ENCODE measurements at regions not wholly inside any gene's neighbourhood (a gene's known extent, or its start where the extent isn't known, plus 50 kb on each side); places are given as distances from the start of the nearest gene placed in this dataset.
"Not testable (repeated sequence)": the region's sequence is repeated elsewhere in the genome, so short reads cannot be mapped to it uniquely, and the experiment has no call there.

DNA sequence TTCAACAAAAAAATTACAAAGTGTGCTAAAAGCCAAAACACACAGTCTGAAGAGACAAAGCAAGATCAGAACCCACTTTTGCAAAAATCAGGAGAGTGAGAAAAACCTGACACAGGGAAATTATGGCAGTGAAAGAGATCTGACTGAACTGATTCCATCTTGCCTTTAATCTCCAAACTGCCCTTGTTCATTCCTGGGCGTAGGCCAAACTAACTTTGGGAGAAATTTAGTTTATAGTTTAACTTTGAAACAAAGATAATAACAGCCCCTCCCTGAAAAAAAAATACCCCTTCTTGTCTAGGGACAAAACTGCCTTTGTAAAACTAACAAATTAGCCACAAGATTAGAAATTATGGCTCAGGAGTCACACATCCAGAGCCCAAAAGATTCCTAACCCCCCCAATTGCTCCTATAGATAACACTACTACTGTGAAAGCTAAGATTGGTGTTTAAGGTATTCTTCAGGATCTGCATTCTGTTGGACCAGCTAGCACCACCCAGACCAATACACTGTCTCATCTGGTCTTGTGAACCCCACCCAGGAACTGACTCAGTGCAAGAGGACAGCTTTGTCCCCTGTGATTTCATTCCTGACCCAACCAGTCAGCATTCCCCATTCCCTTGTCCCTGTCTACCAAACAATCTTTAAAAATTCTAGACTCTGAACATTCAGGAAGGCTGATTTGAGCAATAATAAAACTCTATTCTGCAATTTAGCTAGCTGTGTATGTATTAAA lies 226.1 kb upstream of the SH3BP4 start:
- no peak for DNase-seq (ENCODE audit: low read depth)

GRCh38 chr2:234724850-234725249 lies 227.0 kb upstream of the SH3BP4 start:
- no peak for DNase-seq (ENCODE audit: low read depth)

DNA sequence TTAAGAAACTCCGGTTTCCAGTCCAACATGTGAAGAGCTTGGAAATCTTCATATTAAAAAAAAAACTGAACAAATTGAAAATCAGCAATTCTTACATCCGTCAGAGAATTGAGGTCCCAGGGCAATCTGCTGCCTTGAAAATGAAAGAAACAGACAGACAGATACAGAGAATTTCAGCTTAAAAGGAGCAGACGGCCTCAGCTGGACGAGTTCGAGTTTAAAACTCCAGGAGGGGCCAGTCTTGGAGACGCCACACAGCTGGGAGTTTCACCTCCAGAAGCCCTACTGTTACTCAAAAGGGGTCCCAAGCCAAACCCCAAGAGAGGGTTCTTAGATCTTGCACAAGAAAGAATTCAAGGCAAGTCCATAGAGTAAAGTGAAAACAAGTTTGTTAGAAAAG lies 226.5 kb upstream of the ARL4C start:
- no peak for DNase-seq (ENCODE audit: low read depth)

DNA sequence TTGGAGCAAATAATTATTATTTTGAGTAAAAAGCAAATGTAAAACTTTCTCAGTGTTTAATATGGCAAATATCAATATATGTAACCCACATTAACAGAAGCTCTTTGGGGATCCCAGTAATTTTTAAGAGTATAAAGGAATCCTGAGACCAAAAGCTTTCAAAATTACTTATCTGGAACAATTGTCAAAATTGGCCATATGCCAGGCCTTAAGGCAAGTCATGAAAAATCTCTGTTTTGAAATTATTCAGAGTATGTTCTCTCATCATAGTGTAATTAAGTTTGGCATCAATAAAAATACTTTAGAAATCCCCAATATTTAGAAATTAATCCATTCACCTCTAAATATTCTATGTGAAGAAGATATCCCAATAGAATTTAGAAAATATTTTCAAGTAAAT lies 225.3 kb upstream of the ARL4C start:
- DNase-seq (ENCODE audit: low read depth): peak; percentile 14

DNA sequence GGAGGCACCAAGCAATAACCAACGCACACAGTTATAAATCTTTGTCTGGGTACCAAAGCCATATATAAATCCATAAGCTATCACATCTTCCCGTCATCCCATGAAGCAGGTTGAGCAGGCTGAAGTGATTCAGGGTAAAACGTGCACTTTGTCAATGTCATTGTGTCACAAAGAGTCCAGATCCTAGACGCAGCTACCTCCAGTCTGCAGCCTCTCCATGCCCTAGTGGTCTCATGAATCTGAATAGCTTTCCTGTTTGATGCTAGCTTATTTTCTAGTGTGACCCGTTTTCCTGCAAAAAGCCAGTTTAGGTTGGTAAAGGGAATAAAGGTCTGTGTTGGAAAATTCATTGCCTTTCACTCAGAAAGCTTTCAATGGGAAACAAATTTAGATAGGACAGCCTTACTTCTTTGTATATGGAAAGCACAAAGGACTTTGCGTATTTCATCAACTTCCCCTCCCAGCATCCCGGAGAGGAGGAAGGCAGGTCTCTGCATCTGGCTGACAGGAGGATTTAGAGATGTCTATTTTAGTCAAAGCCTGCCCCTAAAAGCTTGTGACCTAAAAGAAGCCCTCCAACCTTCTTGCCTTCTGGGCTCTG lies 222.3 kb upstream of the ARL4C start:
- DNase-seq (ENCODE audit: low read depth): no peak

DNA sequence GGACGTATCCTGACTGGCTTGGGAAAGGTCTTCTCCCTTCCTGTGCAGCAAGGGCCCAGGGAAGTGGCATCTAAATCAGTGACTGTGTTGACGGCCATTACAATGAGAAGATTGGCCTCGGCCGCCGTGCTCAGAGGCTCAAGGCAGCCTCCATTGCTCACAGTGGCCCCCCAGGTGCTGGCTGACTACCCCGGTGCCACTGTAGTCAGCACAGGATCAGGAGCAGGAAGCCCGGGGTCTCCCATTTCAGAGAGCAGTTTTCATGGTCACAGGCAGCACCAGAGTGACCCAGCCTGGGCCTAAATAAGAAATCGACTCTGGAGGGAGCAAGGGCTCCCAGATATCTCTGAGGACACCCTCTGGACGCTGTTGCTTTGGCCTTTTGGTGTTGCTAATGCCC lies 219.4 kb upstream of the ARL4C start:
- DNase-seq (ENCODE audit: low read depth): no peak

DNA sequence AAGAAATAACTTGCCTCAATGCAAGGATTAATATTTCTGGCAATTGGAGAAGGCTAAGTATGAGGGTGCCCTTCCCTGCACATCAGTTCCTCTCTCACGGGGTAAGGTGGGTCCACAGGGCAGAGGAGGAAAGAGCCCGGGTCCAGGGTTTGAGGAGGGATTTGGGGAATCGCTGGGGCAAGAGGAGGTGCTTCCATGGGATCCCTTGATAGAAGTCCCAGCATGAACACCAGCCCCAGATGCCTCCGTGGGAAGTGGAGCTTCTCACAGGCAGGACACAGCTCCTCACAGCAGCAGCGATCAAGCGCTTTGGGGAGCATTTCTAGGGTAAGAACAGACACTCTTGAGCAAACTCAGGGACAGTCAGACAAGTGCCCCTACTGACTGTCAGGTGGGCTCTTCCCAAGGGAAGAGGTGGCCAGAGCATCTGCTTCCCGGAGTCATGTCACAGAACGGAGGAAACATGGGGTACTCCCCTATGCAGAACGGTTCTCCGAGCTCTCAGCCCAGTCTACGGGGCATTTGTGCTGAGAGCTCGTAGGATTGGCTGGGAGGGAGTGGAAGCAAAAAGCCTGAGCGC lies 218.9 kb upstream of the ARL4C start:
- no peak for DNase-seq (ENCODE audit: low read depth)

GRCh38 chr2:234714711-234715110 lies 217.8 kb upstream of the ARL4C start:
- no peak for DNase-seq (ENCODE audit: low read depth)

GRCh38 chr2:234712421-234712935 lies 215.6 kb upstream of the ARL4C start:
- no peak for DNase-seq (ENCODE audit: low read depth)

- no peak for DNase-seq (ENCODE audit: low read depth)
Measured at GRCh38 chr2:234711308-234711707, 214.4 kb upstream of the ARL4C start.

- no peak for DNase-seq (ENCODE audit: low read depth)
Measured at GRCh38 chr2:234710587-234710986, 213.7 kb upstream of the ARL4C start.

DNA sequence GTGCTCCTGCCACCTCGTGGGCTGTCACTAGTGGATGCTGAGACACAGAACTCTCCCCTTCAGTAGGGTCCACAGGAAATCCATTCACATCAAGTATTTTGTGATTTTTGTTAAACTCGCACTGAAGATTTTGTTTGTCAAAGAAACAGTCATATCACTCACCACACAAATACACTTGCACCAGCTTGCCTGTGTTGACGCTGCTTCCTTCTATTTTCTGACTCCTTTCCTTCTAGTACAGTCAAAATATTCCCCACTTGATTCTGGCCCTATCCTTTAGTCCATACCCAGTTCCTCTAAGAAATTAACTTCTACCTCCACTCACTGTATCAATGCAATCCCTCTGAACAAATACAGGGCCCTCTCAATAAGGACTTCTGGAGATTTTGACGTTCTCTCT lies 213.2 kb upstream of the ARL4C start:
- no peak for DNase-seq (ENCODE audit: low read depth)

DNA sequence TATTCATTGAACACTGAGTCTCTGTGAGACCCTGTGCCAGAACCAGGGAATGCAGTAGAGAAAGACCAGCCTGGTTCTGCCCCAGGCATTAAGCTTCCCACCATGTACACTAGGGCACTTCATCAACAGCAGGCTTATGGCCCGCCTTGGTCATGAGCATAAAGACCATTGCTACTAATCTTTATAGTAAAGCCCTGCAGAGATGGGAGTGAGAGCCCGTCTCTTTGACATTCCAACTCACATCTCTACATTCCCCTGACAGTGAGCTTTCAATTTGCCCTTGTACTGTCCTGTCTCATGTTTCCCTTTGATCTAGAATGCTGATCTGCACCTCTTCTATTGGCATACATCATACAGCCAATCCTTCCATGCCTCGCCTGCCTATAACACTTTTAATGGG lies 211.8 kb upstream of the ARL4C start:
- no peak for DNase-seq (ENCODE audit: low read depth)

DNA sequence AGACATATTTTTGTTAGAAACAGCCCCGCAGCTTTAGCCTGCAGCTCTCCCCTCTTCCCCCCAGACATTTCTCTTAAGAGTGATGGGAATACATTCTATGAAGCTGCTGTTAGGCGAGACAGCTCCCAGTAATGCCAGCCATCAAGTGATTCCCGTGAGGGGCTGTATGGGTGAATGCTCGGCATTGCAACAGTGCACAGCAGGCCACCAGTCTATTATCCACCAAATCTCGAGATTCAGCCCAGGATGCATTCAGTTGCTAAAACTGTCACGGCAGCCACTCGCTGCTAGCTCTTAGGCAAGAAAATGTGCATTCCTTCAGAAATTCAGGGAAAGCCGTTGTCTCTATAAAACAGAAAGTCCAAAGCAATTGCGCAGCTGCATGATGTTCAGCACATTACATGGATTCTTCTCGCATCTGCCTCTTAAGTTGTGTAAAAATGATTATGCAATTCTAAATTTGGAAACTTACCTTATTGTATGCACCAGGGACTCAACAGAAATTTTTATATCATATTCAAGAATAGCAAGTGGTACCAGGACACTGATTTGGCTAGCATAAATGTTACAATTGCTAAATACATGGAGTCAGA lies 211.3 kb upstream of the ARL4C start:
- peak; percentile 10 for DNase-seq (ENCODE audit: low read depth)

- DNase-seq (ENCODE audit: low read depth): no peak
Measured at GRCh38 chr2:234706086-234706485, 209.2 kb upstream of the ARL4C start.

GRCh38 chr2:234705108-234705507 lies 208.2 kb upstream of the ARL4C start:
- peak; percentile 78 for DNase-seq (ENCODE audit: low read depth)

GRCh38 chr2:234703258-234703657 lies 206.4 kb upstream of the ARL4C start:
- DNase-seq (ENCODE audit: low read depth): no peak

- DNase-seq (ENCODE audit: low read depth): no peak
Measured at GRCh38 chr2:234702731-234703225, 205.9 kb upstream of the ARL4C start.

DNA sequence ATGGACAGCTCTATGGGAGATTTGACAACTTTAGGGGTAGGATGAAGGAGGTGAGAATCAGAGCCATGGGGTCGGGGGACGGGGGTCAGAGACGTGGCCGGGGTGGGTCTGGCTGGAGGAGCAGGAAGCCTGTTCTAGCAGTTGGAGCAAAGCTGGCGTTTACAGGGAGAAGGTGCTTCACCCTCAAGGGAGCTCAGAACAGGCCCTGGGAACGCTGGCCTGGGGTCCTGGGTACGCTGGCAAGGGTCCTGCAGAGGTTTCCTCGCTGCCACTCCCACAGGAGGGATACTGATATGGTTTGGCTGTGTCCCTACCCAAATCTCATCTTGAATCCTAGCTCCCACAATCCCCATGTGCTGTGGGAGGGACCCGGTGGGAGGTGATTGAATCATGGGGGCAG lies 205.0 kb upstream of the ARL4C start:
- no peak for DNase-seq (ENCODE audit: low read depth)

DNA sequence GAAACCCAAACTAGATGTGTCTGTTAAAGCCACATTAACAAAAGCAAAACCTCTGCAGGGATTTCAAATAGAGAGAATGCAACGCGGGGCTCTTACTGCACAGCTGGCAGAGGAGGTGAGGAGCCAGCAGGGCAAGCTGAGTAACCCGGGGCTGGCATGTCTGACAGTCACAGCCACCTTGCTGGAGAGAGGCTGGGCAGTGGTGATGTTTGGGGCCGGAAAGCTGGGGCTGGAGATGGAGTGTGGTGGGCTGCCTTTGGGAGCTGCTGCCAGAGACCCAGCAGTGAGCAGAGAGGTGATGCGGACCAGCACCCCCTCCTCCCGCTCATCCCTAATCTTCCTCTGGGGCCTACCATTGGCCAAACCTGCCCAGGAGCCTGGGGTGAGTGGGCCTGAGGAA lies 204.5 kb upstream of the ARL4C start:
- no peak for DNase-seq (ENCODE audit: low read depth)

- no peak for DNase-seq (ENCODE audit: low read depth)
Measured at GRCh38 chr2:234699456-234699855, 202.6 kb upstream of the ARL4C start.

DNA sequence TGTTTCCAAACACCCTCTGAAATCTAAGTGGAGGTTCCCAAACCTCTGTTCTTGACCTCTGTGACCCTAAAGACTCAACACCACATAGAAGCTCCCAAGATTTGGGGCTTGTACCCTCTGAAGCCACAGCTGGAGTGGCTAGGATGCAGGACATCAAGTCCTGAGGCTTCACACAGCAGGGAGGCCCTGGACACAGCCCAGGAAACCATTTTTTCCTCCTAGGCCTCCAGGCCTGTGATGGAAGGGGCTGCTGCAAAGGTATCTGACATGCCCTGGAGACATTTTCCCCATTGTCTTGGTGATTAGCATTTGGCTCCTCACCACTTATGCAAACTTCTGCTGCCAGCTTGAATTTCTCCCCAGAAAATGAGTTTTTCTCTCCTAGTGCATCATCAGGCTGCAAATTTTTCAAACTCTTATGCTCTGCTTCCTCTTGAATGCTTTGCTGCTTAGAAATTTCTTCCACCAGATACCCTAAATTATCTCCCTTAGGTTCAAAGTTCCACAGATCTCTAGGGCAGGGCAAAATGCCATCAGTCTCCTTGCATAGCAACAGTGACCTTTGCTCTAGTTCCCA lies 200.5 kb upstream of the ARL4C start:
- not testable (repeated sequence) for DNase-seq (ENCODE audit: low read depth)

GRCh38 chr2:234695981-234696380 lies 199.1 kb upstream of the ARL4C start:
- no peak for DNase-seq (ENCODE audit: low read depth)

Data from amniotic epithelial cell (primary cell).